ENCODE measurements at regions not wholly inside any gene's neighbourhood (a gene's known extent, or its start where the extent isn't known, plus 50 kb on each side); places are given as distances from the start of the nearest gene placed in this dataset.
"Not testable (repeated sequence)": the region's sequence is repeated elsewhere in the genome, so short reads cannot be mapped to it uniquely, and the experiment has no call there.

DNA sequence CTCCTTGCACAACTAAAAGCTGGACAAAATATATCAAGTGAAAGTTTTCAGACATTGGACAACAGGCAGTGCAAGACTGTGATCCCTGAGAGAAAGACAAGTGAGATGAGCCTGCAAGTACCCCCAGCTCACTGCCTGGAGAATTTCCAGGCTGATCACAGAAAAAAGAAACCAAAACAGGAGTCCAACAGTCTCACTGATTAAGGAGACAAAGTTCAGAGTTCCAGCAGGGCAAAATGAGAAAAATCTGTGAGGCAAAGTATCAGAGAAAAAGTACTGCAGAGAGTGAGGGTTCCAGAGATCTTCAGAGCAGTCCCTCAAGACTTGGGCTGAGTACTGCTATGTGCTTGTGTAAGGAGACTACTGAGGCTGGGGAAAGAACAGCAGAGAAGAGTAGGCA is 56.0 kb upstream of the PRSS3 start:
- no peak for DNase-seq (ENCODE audit: low read depth)

DNA sequence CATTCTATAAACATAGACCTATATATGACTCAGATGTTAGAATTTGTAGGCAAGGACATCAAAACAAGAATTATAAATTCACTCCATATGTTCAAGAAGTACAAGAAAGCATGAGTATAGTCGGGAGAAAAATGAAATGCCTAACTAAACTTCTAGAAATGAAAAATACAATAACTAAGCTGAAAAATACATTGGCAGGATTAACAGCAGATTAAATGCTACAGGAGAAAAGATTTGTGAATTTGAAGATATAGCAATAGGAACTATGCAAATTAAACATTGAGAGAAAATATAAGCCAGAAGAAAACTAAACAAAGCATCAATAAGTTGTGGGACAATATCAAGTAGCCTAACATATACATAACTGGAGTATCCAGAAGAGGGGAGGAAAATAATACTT is 55.3 kb upstream of the PRSS3 start:
- no peak for DNase-seq (ENCODE audit: low read depth)

DNA sequence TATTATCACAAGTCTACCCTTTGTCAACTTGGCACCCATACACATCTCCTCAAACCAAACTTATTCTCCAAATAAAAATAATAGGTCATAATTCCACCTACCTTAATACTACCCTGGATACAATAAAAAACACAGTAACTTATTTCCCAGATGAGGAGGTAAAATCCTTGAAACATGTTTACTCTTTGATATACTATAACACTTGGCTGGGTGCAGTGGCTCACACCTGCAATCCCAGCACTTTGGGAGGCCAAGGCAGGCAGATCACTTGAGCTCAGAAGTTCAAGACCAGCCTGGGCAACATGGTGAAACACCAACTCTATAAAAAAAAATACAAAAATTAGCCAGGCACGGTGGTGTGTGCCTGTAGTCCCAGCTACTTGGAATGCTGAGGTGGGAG is 54.4 kb upstream of the PRSS3 start:
- not testable (repeated sequence) for DNase-seq (ENCODE audit: low read depth)

DNA sequence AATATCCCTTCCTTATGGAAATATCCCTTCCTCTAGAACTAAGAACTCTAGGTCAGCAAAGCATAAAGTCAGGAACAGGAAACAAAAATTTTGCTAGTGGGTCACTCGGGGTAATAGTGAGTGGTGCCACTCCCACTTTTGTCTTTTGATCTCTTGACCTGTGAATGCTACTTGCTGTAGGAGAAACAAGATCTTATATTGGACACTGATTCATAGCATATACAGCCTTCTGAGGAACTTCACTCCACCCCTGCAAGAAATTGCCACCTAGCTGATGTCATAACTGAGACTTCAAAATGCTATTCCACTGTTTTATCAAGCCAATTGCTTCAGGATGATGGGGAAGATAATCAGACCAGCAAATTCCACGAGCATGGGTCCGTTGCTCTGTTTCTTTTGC is 53.3 kb upstream of the PRSS3 start:
- DNase-seq (ENCODE audit: low read depth) = no peak

DNA sequence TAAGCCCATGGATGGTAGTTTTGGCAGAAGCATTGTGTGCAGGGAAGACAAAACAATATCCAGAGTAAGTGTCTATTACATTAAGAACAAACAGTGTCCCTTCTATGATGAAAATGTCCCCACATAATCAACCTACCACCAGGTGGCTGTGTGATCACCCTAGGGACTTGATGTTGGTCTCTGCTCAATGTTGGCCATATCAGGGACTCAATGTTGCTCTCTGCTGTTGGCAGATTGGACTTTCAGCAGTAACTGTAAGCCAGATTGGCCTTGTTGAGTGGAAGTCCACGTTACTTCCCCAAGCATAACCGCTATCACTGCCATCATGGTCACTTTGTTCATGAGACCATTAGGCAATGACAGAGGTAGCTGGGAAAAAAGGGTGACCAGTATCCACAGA is 52.8 kb upstream of the PRSS3 start:
- no peak for DNase-seq (ENCODE audit: low read depth)
